ENCODE measurements at regions not wholly inside any gene's neighbourhood (a gene's known extent, or its start where the extent isn't known, plus 50 kb on each side); places are given as distances from the start of the nearest gene placed in this dataset.

- Histone ChIP-seq H3K79me1 (ENCODE audit: low read depth, low read length) (no peaks in the 10 kb centered on the region), H2BK15ac (ENCODE audit: low read length) (no peak overlapping the region), H3K56ac (replicated peaks; ENCODE audit: insufficient read length, low read depth, low read length) (no peak overlapping the region), H4K20me1 (replicated peaks in 1 of 2; ENCODE audit: control insufficient read depth in 1 of 2, insufficient read depth in 2 of 2, low read length in 2 of 2) (no peaks in the 10 kb centered on the region), H4K5ac (ENCODE audit: insufficient read length, low read depth, low read length) (no peak overlapping the region), H2BK20ac (ENCODE audit: low read length) (no peak overlapping the region), H3K23me2 (ENCODE audit: low read depth, low read length) (no peaks in the 10 kb centered on the region), H3K27me3 (replicated peaks in 1 of 4; ENCODE audit: control insufficient read depth in 3 of 4, extremely low read depth in 1 of 4, insufficient read depth in 3 of 4, low read length in 3 of 4) (no peaks in the 10 kb centered on the region), H3K4me1 (replicated peaks in 1 of 4; ENCODE audit: control insufficient read depth in 3 of 4, insufficient read depth in 4 of 4, low read length in 3 of 4) (peaks cover 0 to 11% (median 8%) of the 10 kb centered on the region in 4 experiments; a peak in 5 of 7 replicates), H3K9ac (replicated peaks in 1 of 4; ENCODE audit: extremely low read depth in 1 of 4, low read depth in 3 of 4, low read length in 3 of 4) (no peak overlapping the region), H3K27ac (ENCODE audit: low read depth, low read length) (no peak overlapping the region), H3K14ac (ENCODE audit: insufficient read length) (no peak overlapping the region), H3K4ac (replicated peaks; ENCODE audit: insufficient read length, low read depth, low read length) (no peak overlapping the region), H2AFZ (ENCODE audit: low read length) (no peak overlapping the region), H2BK5ac (ENCODE audit: low read depth, low read length) (no peak overlapping the region), H3K79me2 (ENCODE audit: control insufficient read depth in 1 of 2, insufficient read depth in 2 of 2, low read length in 2 of 2) (no peaks in the 10 kb centered on the region), H2BK120ac (replicated peaks; ENCODE audit: low read depth, low read length) (no peak overlapping the region), H4K8ac (ENCODE audit: extremely low read depth, insufficient read depth, low read length) (no peak overlapping the region), H4K91ac (replicated peaks; ENCODE audit: insufficient read length, low read length) (no peak overlapping the region), H3K18ac (ENCODE audit: extremely low read depth, low read length) (no peak overlapping the region), H2BK12ac (ENCODE audit: low read depth, low read length) (no peak overlapping the region), H3K36me3 (ENCODE audit: control insufficient read depth in 2 of 4, insufficient read depth in 4 of 4, low read length in 3 of 4) (no peaks in the 10 kb centered on the region), H3K4me3 (ENCODE audit: extremely low read depth in 1 of 4, insufficient read depth in 2 of 4, low read depth in 3 of 4, low read length in 4 of 4) (no peak overlapping the region), H3K4me2 (ENCODE audit: insufficient read depth in 1 of 2, low read depth in 2 of 2, low read length in 2 of 2) (no peak overlapping the region), H3K9me3 (ENCODE audit: insufficient read depth in 2 of 2, low read depth in 1 of 2, low read length in 1 of 2) (no peaks in the 10 kb centered on the region), H3K23ac (ENCODE audit: insufficient read length) (no peak overlapping the region), H2AK5ac (ENCODE audit: low read depth, low read length) (no peak overlapping the region)
- DNase-seq (ENCODE audit: low read depth in 1 of 2, low spot score in 2 of 2) (no peak), FAIRE-seq (no peak)
- no peak for TF ChIP-seq BRCA1 (IDR thresholded peaks at IDR 0.05; ENCODE audit: low read depth, low read length)
- TF ChIP-seq ATF2 (IDR thresholded peaks at IDR 0.05; ENCODE audit: low read length) = no peak
- no peak for TF ChIP-seq EZH2 (IDR thresholded peaks at IDR 0.05; ENCODE audit: low read depth, low read length, severe bottlenecking)
- no peak for TF ChIP-seq RXRA (IDR thresholded peaks at IDR 0.05; ENCODE audit: insufficient read depth, low read depth, low read length)
- no peak for TF ChIP-seq E2F6 (IDR thresholded peaks at IDR 0.05)
- no peak for TF ChIP-seq HDAC6 (IDR thresholded peaks at IDR 0.05; ENCODE audit: low read depth, low read length)
- no peak for TF ChIP-seq TEAD4 (IDR thresholded peaks at IDR 0.05; ENCODE audit: low read depth, low read length)
- no peak for TF ChIP-seq ZNF274 (IDR thresholded peaks at IDR 0.05; ENCODE audit: borderline replicate concordance, extremely low read depth, low read length)
- TF ChIP-seq CBX8 (IDR thresholded peaks at IDR 0.05; ENCODE audit: borderline replicate concordance, low read depth, low read length) = no peak
- TF ChIP-seq CHD1 (IDR thresholded peaks at IDR 0.05; ENCODE audit: low read depth, low read length) = no peak
- TF ChIP-seq EP300 (IDR thresholded peaks at IDR 0.05; ENCODE audit: borderline replicate concordance in 1 of 2, low read depth in 2 of 2, low read length in 2 of 2) = no peak
- CTCF ChIA-PET (ENCODE audit: partially characterized antibody) = interaction anchor here (1.0 to 5.1 kb wide), 2 partner anchors 8 to 288 kb away, joined by 3 to 23 read pairs; no protein-coding TSS in a partner anchor
- 84% methylated on average over 2 of the region's 2 CpGs; no CpG with 5 or more reads in 1 of the 2 experiments for WGBS, 2 experiments (ENCODE audit: extremely low coverage in 1 of 2, insufficient coverage in 1 of 2, insufficient read length in 1 of 2, insufficient replicate concordance in 2 of 2, low coverage in 1 of 2, low lambda C conversion rate in 2 of 2, missing lambda C conversion rate in 1 of 2)
- POLR2A ChIA-PET (ENCODE audit: partially characterized antibody) = no interaction called here
Measured at GRCh38 chr1:232505884-232506283, 124.0 kb downstream of the SIPA1L2 start.

All from H1 (cell line).